H1 (cell line): ENCODE measurements at regions not wholly inside any gene's neighbourhood (a gene's known extent, or its start where the extent isn't known, plus 50 kb on each side); places are given as distances from the start of the nearest gene placed in this dataset.

Experiments used
- CTCF ChIA-PET: fragments of 300-600 bp; sonication (Branson Sonifier 250); formaldehyde crosslinking; loops from one replicate; lab custom pipeline; 2021; ENCODE audit not compliant: partially characterized antibody; lab: Charles Lee
- POLR2A ChIA-PET: fragments of 300-600 bp; sonication (Branson Sonifier 250); formaldehyde crosslinking; loops from one replicate; lab custom pipeline; 2021; ENCODE audit warnings: inconsistent platforms; ENCODE audit not compliant: partially characterized antibody; lab: Charles Lee
- DNase-seq, 2 experiments: peaks; one replicate each; pipeline versions ENCODE4 v3.0.0 to v3.0.0-alpha.2; 2010 to 2022; ENCODE audit warnings: low spot score in 2 of 2, low read depth in 1 of 2, mixed read lengths in 1 of 2
- FAIRE-seq: peaks from 2 replicates; lab custom pipeline; 2011; peaks lifted over from hg19 to GRCh38; lab: Jason Lieb, UNC
- H2AFZ ChIP-seq: 2 replicates; pipeline ENCODE4 v1.8.1; 2012; ENCODE audit warnings: low read length, inconsistent platforms
- H2AK5ac ChIP-seq: 2 replicates; pipeline ENCODE4 v1.6.1; 2013; ENCODE audit warnings: low read depth, low read length
- H2BK120ac ChIP-seq: replicated peaks from 2 replicates; pipeline ENCODE3; 2013; ENCODE audit warnings: low read depth, low read length, inconsistent platforms
- H2BK12ac ChIP-seq: 2 replicates; pipeline ENCODE4 v1.6.1; 2013; ENCODE audit warnings: low read depth, low read length
- H2BK15ac ChIP-seq: 2 replicates; pipeline ENCODE4 v1.6.1; 2013; ENCODE audit warnings: low read length
- H2BK20ac ChIP-seq: 2 replicates; pipeline ENCODE4 v1.6.1; 2013; ENCODE audit warnings: low read length
- H2BK5ac ChIP-seq: 2 replicates; pipeline ENCODE4 v1.6.1; 2013; ENCODE audit warnings: low read depth, low read length
- H3K14ac ChIP-seq: 2 replicates; pipeline ENCODE4 v1.6.1; 2013; ENCODE audit warnings: inconsistent platforms; ENCODE audit not compliant: insufficient read length
- H3K18ac ChIP-seq: 2 replicates; pipeline ENCODE4 v1.6.1; 2013; ENCODE audit warnings: low read length; ENCODE audit errors: extremely low read depth
- H3K23ac ChIP-seq: 2 replicates; pipeline ENCODE4 v1.6.1; 2013; ENCODE audit warnings: inconsistent platforms; ENCODE audit not compliant: insufficient read length
- H3K23me2 ChIP-seq: 2 replicates; pipeline ENCODE4 v1.6.1; 2013; ENCODE audit warnings: low read depth, low read length
- H3K27ac ChIP-seq: 2 replicates; pipeline ENCODE4 v1.6.1; 2011; ENCODE audit warnings: low read depth, low read length, inconsistent platforms
- H3K27me3 ChIP-seq, 4 experiments: replicated peaks in 1 of 4; 1 replicate in 1 of 4; 2 replicates in 3 of 4; pipeline versions ENCODE4 v1.6.1 to v1.8.1; 2011 to 2013; ENCODE audit warnings: low read length in 3 of 4, mild to moderate bottlenecking in 3 of 4, inconsistent platforms in 2 of 4, mixed read lengths in 2 of 4, moderate library complexity in 1 of 4; ENCODE audit not compliant: control insufficient read depth in 3 of 4, insufficient read depth in 3 of 4; ENCODE audit errors: extremely low read depth in 1 of 4
- H3K36me3 ChIP-seq, 4 experiments: 2 replicates each; pipeline versions ENCODE4 v1.6.1 to v1.8.1; 2011 to 2013; ENCODE audit warnings: mild to moderate bottlenecking in 4 of 4, low read length in 3 of 4, moderate library complexity in 2 of 4, control low read depth in 1 of 4, inconsistent platforms in 1 of 4; ENCODE audit not compliant: insufficient read depth in 4 of 4, control insufficient read depth in 2 of 4
- H3K4ac ChIP-seq: replicated peaks from 2 replicates; pipeline ENCODE3; 2013; ENCODE audit warnings: low read length, low read depth, mixed read lengths, inconsistent platforms; ENCODE audit not compliant: insufficient read length
- H3K4me1 ChIP-seq, 4 experiments: replicated peaks in 1 of 4; 1 replicate in 1 of 4; 2 replicates in 3 of 4; pipeline versions ENCODE4 v1.6.1 to v1.8.1; 2011 to 2013; ENCODE audit warnings: low read length in 3 of 4, inconsistent platforms in 2 of 4, mixed read lengths in 1 of 4; ENCODE audit not compliant: insufficient read depth in 4 of 4, control insufficient read depth in 3 of 4
- H3K4me2 ChIP-seq, 2 experiments: 2 replicates each; pipeline versions ENCODE4 v1.6.1 to v1.8.1; 2011 to 2013; ENCODE audit warnings: low read depth in 2 of 2, low read length in 2 of 2, control low read depth in 1 of 2, inconsistent platforms in 1 of 2, mild to moderate bottlenecking in 1 of 2; ENCODE audit not compliant: insufficient read depth in 1 of 2
- H3K4me3 ChIP-seq, 4 experiments: fragments of 200-600, 300-600 bp in 1 of 4; sonication (generic), shearing (Covaris generic), sonication (Bioruptor Twin) in 1 of 4; 2 replicates each; pipeline versions ENCODE4 v1.5.1 to v1.8.1; 2011 to 2016; ENCODE audit warnings: low read length in 4 of 4, low read depth in 3 of 4, control low read depth in 2 of 4, inconsistent platforms in 2 of 4, mild to moderate bottlenecking in 2 of 4, mixed read lengths in 1 of 4, moderate library complexity in 1 of 4; ENCODE audit not compliant: insufficient read depth in 2 of 4; ENCODE audit errors: extremely low read depth in 1 of 4
- H3K56ac ChIP-seq: replicated peaks from 2 replicates; pipeline ENCODE3; 2013; ENCODE audit warnings: low read depth, mild to moderate bottlenecking, mixed read lengths, low read length, inconsistent platforms; ENCODE audit not compliant: insufficient read length
- H3K79me1 ChIP-seq: 2 replicates; pipeline ENCODE4 v1.6.1; 2013; ENCODE audit warnings: low read depth, low read length, control low read depth
- H3K79me2 ChIP-seq, 2 experiments: 2 replicates each; pipeline versions ENCODE4 v1.6.1 to v1.8.1; 2012 to 2013; ENCODE audit warnings: low read length in 2 of 2, mild to moderate bottlenecking in 2 of 2, inconsistent platforms in 1 of 2; ENCODE audit not compliant: insufficient read depth in 2 of 2, control insufficient read depth in 1 of 2
- H3K9ac ChIP-seq, 4 experiments: replicated peaks in 1 of 4; 1 replicate in 1 of 4; 2 replicates in 3 of 4; pipeline versions ENCODE4 v1.6.1 to v1.8.1; 2011 to 2013; ENCODE audit warnings: low read depth in 3 of 4, low read length in 3 of 4, control low read depth in 2 of 4, mild to moderate bottlenecking in 2 of 4, moderate library complexity in 2 of 4, inconsistent platforms in 1 of 4; ENCODE audit errors: extremely low read depth in 1 of 4
- H3K9me3 ChIP-seq, 2 experiments: 2 replicates each; pipeline versions ENCODE4 v1.6.1 to v1.8.1; 2012 to 2013; ENCODE audit warnings: mild to moderate bottlenecking in 2 of 2, moderate library complexity in 2 of 2, control low read depth in 1 of 2, inconsistent platforms in 1 of 2, low read depth in 1 of 2, low read length in 1 of 2, mixed read lengths in 1 of 2; ENCODE audit not compliant: insufficient read depth in 2 of 2
- H4K20me1 ChIP-seq, 2 experiments: replicated peaks in 1 of 2; 2 replicates each; pipeline versions ENCODE3 to v1.8.1; 2011 to 2013; ENCODE audit warnings: inconsistent platforms in 2 of 2, low read length in 2 of 2, mild to moderate bottlenecking in 1 of 2; ENCODE audit not compliant: insufficient read depth in 2 of 2, control insufficient read depth in 1 of 2
- H4K5ac ChIP-seq: 2 replicates; pipeline ENCODE4 v1.6.1; 2013; ENCODE audit warnings: low read length, low read depth, mixed read lengths, inconsistent platforms; ENCODE audit not compliant: insufficient read length
- H4K8ac ChIP-seq: 2 replicates; pipeline ENCODE4 v1.8.0; 2013; ENCODE audit warnings: mild to moderate bottlenecking, moderate library complexity, low read length, inconsistent platforms; ENCODE audit not compliant: insufficient read depth; ENCODE audit errors: extremely low read depth
- H4K91ac ChIP-seq: replicated peaks from 2 replicates; pipeline ENCODE3; 2013; ENCODE audit warnings: low read length, mixed read lengths, inconsistent platforms; ENCODE audit not compliant: insufficient read length
- BCL11A ChIP-seq, 2 experiments: IDR thresholded peaks; one replicate each; pipeline ENCODE4 v1.6.1; 2011; ENCODE audit warnings: low read depth in 2 of 2, low read length in 2 of 2, mild to moderate bottlenecking in 2 of 2
- BRCA1 ChIP-seq: IDR thresholded peaks from 2 replicates; pipeline ENCODE4 v1.6.1; 2012; ENCODE audit warnings: low read depth, low read length, improper control_type of control experiment
- CBX8 ChIP-seq: fragments of 300-800, 300-1000 bp; sonication (generic); IDR thresholded peaks from 2 replicates; pipeline ENCODE4 v1.7.1; 2016; ENCODE audit warnings: low read depth, low read length, borderline replicate concordance
- CEBPB ChIP-seq: IDR thresholded peaks from 2 replicates; pipeline ENCODE4 v1.6.1; 2012; ENCODE audit warnings: low read depth, low read length
- CHD1 ChIP-seq: IDR thresholded peaks from 2 replicates; pipeline ENCODE4 v1.6.1; 2012; ENCODE audit warnings: low read depth, low read length, improper control_type of control experiment
- EGR1 ChIP-seq: IDR thresholded peaks from 2 replicates; pipeline ENCODE4 v1.6.1; 2011; ENCODE audit warnings: low read depth, low read length, borderline replicate concordance
- JUN ChIP-seq: IDR thresholded peaks from 2 replicates; pipeline ENCODE4 v1.6.1; 2011; ENCODE audit warnings: low read depth, mild to moderate bottlenecking, improper control_type of control experiment, low read length
- KDM5A ChIP-seq: fragments of 200-600 bp; IDR thresholded peaks from 2 replicates; pipeline ENCODE4 v1.7.1; 2012; ENCODE audit warnings: mild to moderate bottlenecking, low read length, inconsistent platforms, mixed read lengths
- MAFK ChIP-seq: IDR thresholded peaks from 2 replicates; pipeline ENCODE4 v1.6.1; 2012; ENCODE audit warnings: low read depth, mild to moderate bottlenecking, improper control_type of control experiment, low read length
- POLR2AphosphoS5 ChIP-seq: IDR thresholded peaks from 2 replicates; pipeline ENCODE4 v1.6.1; 2011; ENCODE audit warnings: low read depth, low read length
- POU5F1 ChIP-seq: IDR thresholded peaks from 2 replicates; pipeline ENCODE4 v1.6.1; 2011; ENCODE audit warnings: low read depth, mild to moderate bottlenecking, low read length, moderate library complexity
- RBBP5 ChIP-seq: IDR thresholded peaks from 2 replicates; pipeline ENCODE4 v1.7.1; 2012; ENCODE audit warnings: low read depth, mild to moderate bottlenecking, inconsistent platforms, low read length, moderate library complexity, borderline replicate concordance
- RNF2 ChIP-seq: fragments of 200-900, 300-1000 bp; sonication (generic); IDR thresholded peaks from 2 replicates; pipeline ENCODE4 v1.7.1; 2016; ENCODE audit warnings: borderline replicate concordance, low read depth, mild to moderate bottlenecking, antibody characterized with exemption, low read length; ENCODE audit not compliant: poor library complexity, severe bottlenecking; ENCODE audit errors: missing control alignments
- RXRA ChIP-seq: IDR thresholded peaks from 2 replicates; pipeline ENCODE4 v1.6.1; 2011; ENCODE audit warnings: low read depth, mild to moderate bottlenecking, low read length, moderate library complexity; ENCODE audit not compliant: insufficient read depth
- SIN3A ChIP-seq, 2 experiments: IDR thresholded peaks in 1 of 2; conservative IDR thresholded peaks in 1 of 2; 2 replicates each; pipeline ENCODE4 v1.6.1; 2011 to 2012; ENCODE audit warnings: low read length in 2 of 2, improper control_type of control experiment in 1 of 2, low read depth in 1 of 2, mild to moderate bottlenecking in 1 of 2
- SP4 ChIP-seq: IDR thresholded peaks from 2 replicates; pipeline ENCODE4 v1.6.1; 2012; ENCODE audit warnings: low read length, inconsistent platforms

DNA sequence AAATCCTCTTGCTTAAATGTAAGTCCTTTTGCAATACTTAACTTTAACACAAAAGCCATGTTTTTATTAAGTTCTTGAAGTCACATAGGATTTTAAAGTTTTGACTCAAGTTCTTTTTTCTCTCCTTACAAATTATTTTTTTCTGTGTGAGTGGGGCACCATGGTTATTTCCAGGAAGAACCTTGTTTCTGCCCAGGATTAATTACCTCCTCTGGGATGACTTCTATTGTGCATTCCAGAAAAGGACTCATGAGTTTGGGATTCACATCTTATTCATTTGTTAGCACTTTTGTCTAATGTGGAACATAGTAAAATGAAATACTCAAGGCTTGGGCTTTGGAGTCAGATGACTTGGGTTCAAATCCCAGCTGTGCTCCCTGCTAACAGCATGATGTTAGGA is 421.4 kb upstream of the WWC1 start:
- H3K27me3 ChIP-seq = no peaks in the 10 kb centered on the region
- H2AFZ ChIP-seq = no peak overlapping the region
- no peaks in the 10 kb centered on the region for H3K79me2 ChIP-seq
- no peak for DNase-seq
- no peak overlapping the region for H3K4ac ChIP-seq
- H3K18ac ChIP-seq = no peak overlapping the region
- no peak for FAIRE-seq
- no peaks in the 10 kb centered on the region for H4K20me1 ChIP-seq
- H3K27ac ChIP-seq = no peak overlapping the region
- no peak overlapping the region for H2AK5ac ChIP-seq
- no peak overlapping the region for H4K8ac ChIP-seq
- H3K23ac ChIP-seq = no peak overlapping the region
- H3K36me3 ChIP-seq = no peaks in the 10 kb centered on the region
- no peak overlapping the region for H2BK5ac ChIP-seq
- H2BK15ac ChIP-seq = no peak overlapping the region
- no peak overlapping the region for H3K9ac ChIP-seq
- H3K14ac ChIP-seq = no peak overlapping the region
- H3K56ac ChIP-seq = no peak overlapping the region
- H3K4me2 ChIP-seq = no peak overlapping the region
- no peak overlapping the region for H3K4me3 ChIP-seq
- no peak overlapping the region for H2BK20ac ChIP-seq
- H3K9me3 ChIP-seq = no peaks in the 10 kb centered on the region
- H4K5ac ChIP-seq = no peak overlapping the region
- no peak overlapping the region for H4K91ac ChIP-seq
- TF ChIP-seq POU5F1 (no peak), SP4 (no peak), KDM5A (no peak), EGR1 (no peak), RXRA (no peak), CBX8 (no peak), MAFK (no peak), JUN (no peak), CEBPB (no peak), BRCA1 (no peak), BCL11A (IDR thresholded peaks at IDR 0.05; ENCODE audit: low read depth in 2 of 2, low read length in 2 of 2) (no peak), RNF2 (no peak), RBBP5 (no peak), POLR2AphosphoS5 (no peak), CHD1 (no peak), SIN3A (conservative IDR thresholded peaks at IDR 0.05 in 1 of 2, IDR thresholded peaks at IDR 0.05 in 1 of 2; ENCODE audit: low read depth in 1 of 2, low read length in 2 of 2) (no peak)
- POLR2A ChIA-PET = no interaction called here
- no peak overlapping the region for H2BK12ac ChIP-seq
- no peaks in the 10 kb centered on the region for H3K23me2 ChIP-seq
- no peaks in the 10 kb centered on the region for H3K79me1 ChIP-seq
- H2BK120ac ChIP-seq = no peak overlapping the region
- CTCF ChIA-PET = no interaction called here
- H3K4me1 ChIP-seq = no peaks in the 10 kb centered on the region
